Fibroblast of pulmonary artery (primary cell): ENCODE measurements at regions not wholly inside any gene's neighbourhood (a gene's known extent, or its start where the extent isn't known, plus 50 kb on each side); places are given as distances from the start of the nearest gene placed in this dataset.
A peak's percentile ranks its signal among the peaks of the same experiment; 100 is the strongest.
"Not testable (repeated sequence)": the region's sequence is repeated elsewhere in the genome, so short reads cannot be mapped to it uniquely, and the experiment has no call there.

Source experiments
- DNase-seq: peaks from one replicate; pipeline ENCODE4 v3.0.0-alpha.2; 2010; ENCODE audit warnings: low read depth
- H3K4me3 ChIP-seq: replicated peaks from 2 replicates; pipeline ENCODE4 v1.5.1; 2011; ENCODE audit warnings: low read depth, mild to moderate bottlenecking, control low read depth, low read length, moderate library complexity
- CTCF ChIP-seq: IDR thresholded peaks from 2 replicates; pipeline ENCODE4 v1.5.1; 2011; ENCODE audit warnings: mild to moderate bottlenecking, control low read depth, low read length, inconsistent platforms; ENCODE audit errors: missing control alignments

- TF ChIP-seq CTCF: no peak
- no peak for DNase-seq
- no peak overlapping the region for H3K4me3 ChIP-seq
Measured at GRCh38 chr4:186826006-186826405, 102.3 kb upstream of the FAT1 start.

GRCh38 chr4:186826846-186827533 lies 103.3 kb upstream of the FAT1 start:
- no peak for DNase-seq
- no peak overlapping the region for H3K4me3 ChIP-seq
- TF ChIP-seq CTCF: no peak

- H3K4me3 ChIP-seq: no peak overlapping the region
- DNase-seq: no peak
- no peak for TF ChIP-seq CTCF
Measured at GRCh38 chr4:186827534-186827897, 103.9 kb upstream of the FAT1 start.

- no peak overlapping the region for H3K4me3 ChIP-seq
- no peak for TF ChIP-seq CTCF
- no peak for DNase-seq
Measured at GRCh38 chr4:186829097-186829496, 105.4 kb upstream of the FAT1 start.

GRCh38 chr4:186829740-186830449 lies 106.2 kb upstream of the FAT1 start:
- TF ChIP-seq CTCF: no peak
- H3K4me3 ChIP-seq: no peak overlapping the region
- peak; percentile 98 for DNase-seq

- no peak overlapping the region for H3K4me3 ChIP-seq
- no peak for DNase-seq
- no peak for TF ChIP-seq CTCF
Measured at GRCh38 chr4:186831574-186831973, 107.9 kb upstream of the FAT1 start.

- DNase-seq: peak; percentile 79
- no peak overlapping the region for H3K4me3 ChIP-seq
- TF ChIP-seq CTCF: no peak
Measured at GRCh38 chr4:186832906-186833305, 109.2 kb upstream of the FAT1 start.

GRCh38 chr4:186837463-186837862 lies 113.8 kb upstream of the FAT1 start:
- not testable (repeated sequence) for DNase-seq, H3K4me3 ChIP-seq
